ENCODE measurements at regions not wholly inside any gene's neighbourhood (a gene's known extent, or its start where the extent isn't known, plus 50 kb on each side); places are given as distances from the start of the nearest gene placed in this dataset.
"Not testable (repeated sequence)": the region's sequence is repeated elsewhere in the genome, so short reads cannot be mapped to it uniquely, and the experiment has no call there.

DNA sequence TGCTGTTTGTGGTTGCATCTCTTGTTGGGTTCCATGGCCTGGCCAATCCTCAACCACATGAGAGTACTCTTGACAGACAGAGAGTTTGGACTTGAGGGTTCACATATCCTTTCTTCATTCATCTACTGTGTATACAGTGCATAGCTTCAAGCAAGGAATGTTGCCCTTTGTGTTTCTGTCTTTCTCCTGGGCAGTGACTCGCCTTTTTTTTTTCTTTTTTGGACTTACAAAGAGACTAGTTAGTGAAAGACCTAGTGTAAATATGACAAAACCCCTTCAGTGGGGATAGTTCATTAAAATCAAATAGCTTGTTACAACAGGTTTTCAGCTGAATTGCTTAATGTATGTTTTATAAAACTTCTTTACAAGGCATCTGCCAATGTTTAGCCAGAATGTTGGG lies 290.2 kb downstream of the FGFR2 start:
- no peak for DNase-seq

DNA sequence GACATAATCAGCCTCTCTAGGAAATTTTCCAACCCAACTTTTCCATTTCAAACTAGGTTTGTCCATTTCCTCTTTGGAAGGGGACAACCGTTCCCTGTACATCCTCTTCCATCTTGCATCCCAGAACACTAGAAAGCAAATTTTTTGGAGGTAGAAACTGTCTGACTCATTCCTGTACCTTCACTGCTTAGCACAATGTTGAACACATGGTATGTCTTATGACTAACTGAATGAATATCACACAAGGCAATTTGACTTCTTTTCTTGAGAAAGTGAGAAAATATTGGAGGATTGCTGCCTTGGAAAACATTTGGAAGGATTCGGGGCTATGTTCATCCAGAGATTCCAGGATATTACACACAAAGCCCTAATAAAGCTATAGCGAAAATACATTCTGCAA lies 289.1 kb downstream of the FGFR2 start:
- DNase-seq: no peak

DNA sequence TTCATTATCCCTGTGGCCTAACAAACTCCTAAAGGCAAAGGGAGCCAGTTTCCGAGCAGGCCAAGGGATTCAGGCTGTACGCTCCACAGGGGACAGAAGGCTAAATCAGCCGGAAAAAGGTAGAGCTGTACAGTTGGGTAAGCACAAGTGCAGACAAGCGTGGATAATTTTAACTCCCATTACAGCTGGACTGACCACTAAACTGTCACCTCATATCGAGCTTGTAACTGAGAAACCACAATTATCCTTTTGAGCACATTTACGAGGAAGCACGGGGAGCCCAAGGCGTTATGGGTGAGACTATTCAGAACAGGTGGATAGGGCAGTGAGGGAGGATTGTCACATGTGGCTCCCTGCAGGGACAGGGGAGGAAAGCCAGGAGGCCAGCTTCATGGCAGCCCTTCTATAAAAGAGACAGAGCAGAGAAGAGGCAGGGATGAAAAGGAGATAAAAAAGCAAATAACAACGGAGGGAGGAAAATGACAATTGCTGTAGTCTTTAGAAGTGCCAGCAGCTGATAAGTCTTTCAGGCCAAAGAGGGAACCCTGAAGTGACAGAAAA lies 288.0 kb downstream of the FGFR2 start:
- DNase-seq: no peak

DNA sequence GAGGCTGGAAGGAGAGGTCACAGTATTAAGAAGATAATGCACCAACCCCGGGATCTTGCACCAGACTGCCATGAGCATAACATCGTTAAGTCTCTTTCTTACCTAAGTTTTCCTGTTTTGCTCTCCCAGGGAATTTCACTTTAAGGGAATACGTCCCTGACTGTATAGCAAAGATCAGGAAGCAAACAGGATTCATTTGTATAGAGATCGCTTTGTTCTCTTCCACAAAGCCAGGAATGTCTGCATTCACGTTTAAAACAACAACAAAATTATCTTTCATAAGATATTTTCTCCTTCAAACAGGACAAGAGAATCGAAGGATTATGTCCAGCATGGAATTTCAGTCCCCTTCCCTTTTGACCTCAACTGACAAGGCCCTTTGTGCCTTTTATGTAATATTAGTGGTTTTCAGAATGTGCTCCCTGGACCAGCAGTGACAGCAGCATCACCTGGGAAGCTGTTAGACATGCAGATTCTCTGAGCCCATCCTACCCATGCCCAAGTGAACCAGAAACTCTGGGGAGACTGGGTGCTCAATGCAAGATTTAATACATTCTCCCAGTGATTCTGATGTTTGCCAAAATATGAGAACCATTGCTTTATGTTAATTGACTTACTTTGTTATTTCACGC lies 286.3 kb downstream of the FGFR2 start:
- DNase-seq: no peak

DNA sequence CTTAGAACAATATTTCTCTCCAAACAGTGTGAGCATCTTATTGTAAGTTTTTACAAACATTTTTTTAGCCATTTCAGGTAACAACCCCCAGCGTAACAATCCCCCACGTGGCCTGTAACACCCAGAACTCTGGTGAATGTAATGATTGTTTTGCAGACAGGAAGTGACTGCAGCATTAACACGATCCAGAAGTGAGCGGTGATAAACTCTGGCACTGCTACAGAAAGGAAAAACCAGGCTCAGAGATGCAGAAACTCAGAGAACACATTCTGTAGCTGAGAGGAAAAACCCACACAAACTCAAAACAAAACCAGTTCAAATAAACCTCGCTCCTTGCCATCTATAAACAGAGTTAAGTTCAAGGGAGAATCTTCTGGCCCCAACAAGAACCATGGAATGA lies 285.7 kb downstream of the FGFR2 start:
- no peak for DNase-seq

DNA sequence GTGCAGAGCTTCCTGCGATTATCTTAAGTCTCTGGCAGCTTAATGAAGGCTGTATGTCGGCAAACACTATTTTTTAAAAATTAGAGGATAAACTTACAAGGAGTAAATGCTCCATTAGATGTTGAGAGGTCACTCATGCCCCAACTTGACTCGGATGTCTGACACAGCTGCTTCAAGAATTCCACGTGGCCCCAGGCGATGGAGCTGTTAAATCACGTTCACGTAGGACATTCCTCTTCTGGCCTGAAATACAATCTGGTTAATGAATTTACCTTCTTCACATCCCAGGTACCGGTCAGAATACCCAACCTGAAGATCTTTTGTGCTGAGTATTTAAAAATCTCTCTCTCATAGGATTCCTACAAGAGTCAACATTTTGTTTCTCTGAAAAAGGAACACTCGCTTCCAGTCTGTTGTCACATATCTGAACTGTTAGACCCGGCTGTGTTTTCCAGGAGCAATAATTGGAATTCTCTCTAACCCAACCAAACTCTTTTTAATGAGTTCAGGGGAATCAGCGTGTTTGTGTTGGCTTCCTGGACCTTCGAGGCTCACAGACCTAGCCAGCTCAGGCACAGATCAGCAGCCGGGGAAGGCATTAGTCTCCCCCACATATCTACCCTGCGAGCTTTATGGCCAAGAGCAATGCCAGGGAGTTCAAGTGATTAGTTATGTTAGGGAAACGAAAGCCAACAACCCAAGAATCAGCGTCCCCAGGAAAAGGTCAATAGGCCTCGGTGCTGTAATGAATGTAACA lies 284.9 kb downstream of the FGFR2 start:
- no peak for DNase-seq

DNA sequence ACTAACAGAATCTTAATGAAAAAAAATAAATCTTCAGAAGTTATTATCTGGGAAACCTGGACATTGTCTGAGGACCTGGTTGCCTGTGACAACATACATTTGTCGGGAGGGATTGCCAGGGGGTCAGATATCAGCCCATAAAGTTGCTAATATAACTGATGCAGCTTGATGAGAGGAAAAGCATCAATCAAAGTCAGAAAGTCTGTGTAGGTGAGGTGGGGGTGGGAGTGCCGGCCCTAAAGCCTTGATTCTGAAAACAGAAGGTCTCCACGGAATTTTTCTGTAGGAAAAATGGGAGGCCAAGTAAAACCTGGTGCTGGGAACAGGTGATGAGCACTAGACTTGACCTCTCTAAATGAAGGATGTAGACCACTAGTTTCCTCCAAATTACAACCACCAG lies 281.8 kb downstream of the FGFR2 start:
- DNase-seq: no peak

DNA sequence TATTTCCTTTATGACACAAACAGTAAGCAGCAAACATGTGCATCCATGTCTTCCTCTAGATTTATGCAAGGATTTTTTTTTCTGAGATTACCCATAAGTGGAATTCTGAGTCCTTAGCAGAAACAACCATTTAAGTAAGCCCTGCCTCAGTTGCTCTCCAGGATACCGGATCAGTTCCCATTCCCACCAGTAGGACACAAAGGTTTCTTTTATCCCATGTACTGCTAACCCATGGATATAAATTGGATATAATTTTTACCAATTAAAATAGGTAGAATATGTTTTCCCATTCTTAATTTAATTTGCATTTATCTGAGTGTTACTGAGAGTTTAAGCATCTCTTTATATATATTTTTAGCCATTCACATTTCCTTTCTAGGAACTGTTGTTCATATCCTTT lies 280.9 kb downstream of the FGFR2 start:
- DNase-seq: no peak

DNA sequence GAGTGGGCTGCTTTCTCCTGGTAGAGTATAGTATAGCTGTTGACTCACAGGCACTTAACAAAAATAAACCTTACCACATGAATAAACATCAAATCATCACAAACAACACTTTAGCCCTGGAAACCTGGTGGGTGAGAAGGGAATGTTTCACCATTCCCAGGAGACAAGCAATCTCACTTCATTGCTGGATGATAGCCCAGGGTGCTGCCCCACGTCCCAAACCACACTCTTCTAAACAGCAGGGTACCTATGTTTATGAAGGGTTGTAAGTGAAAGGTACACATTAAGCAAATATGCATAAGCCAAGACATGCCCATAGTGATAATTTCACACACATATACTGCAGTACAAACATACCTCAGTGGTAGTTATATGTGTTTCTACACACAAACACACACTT lies 276.2 kb downstream of the FGFR2 start:
- no peak for DNase-seq

DNA sequence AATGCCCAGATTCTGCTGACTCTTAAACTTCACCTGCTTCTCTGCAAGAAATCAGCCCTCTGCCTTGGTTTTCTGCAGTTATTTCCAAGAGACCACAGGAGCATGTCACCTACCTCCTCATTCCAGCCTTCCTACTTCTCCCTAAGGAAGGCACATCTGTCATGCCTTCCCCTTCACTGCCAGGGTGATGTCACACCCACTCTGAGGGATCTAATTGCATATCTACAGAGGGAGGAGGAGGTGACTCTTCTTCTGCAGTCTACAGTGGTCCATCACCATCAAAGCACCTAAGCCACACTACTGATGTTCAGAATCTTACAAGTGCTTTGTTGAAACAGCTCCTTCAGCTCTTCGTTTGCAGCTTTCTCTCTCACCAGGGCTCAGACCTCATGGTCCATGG lies 275.5 kb downstream of the FGFR2 start:
- no peak for DNase-seq

DNA sequence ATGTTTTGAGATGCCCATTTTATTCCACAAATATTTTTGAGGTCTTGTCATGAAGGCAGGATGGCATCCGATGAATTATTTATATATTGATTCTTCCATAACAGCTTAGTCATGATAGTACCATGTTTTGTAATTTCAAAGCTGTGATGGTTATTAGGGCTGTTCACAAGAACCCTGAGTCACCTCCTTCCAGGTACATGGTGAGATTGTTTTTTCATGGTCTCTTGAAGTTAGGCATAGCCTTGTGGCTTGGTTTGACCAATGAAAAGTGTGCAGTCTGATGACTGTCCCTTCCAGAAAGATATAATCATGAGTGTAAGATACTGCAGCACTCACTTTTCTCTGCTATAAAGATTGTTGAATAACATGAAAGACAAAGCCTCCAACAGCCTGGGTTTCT lies 274.8 kb downstream of the FGFR2 start:
- DNase-seq: no peak

DNA sequence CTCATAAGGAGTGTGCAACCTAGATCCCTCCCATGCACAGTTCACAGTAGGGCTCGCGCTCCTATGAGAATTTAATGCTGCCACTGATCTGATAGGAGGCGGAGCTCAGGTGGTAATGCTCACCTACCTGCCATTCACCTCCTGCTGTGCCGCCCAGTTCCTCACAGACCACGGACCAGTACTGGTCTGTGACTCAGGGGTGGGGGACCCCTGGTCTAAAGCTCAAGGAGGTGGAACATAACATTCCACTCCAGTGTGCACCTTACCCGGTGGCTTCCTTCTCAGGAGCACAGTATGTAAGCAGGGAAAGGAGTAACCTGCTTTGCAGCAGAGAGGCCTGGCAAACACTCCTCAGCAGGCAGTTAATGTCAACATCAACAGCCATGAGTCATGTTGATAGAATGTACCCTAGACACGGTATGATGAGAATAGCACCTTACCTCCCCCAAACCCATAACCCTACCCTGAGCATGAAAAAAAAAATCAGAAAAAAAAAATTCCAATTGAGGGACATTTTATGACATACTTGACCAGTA lies 273.5 kb downstream of the FGFR2 start:
- DNase-seq: no peak

DNA sequence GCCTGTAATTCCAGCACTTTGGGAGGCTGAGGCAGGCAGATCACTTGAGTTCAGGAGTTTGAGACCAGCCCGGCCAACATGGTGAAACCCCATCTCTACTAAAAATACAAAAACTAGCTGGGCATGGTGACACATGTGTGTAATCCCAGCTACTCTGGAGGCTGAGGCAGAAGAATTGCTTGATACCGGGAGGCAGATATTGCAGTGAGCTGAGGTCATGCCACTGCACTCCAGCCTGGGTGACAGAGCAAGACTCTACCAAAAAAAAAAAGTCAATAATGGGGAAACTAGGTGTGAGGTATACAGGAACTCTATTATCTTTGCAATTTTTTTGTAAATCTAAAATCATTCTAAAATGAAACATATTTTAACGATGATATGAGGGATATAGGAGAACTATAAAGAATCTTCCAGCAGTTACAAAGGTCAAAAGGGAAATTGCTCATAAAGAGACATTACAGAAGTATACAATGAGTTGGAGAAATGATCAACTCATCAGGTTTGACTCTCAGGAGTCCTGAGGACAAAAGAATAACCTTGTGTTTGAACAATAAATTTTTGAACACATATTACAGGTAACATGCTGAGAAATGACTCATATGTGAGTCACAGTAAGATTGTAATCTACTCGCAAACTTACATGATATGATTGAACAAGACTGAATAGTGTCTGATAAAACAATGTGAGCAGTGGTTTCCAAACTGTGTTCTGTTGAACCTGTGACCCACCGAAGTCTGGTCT lies 272.6 kb downstream of the FGFR2 start:
- DNase-seq: no peak

DNA sequence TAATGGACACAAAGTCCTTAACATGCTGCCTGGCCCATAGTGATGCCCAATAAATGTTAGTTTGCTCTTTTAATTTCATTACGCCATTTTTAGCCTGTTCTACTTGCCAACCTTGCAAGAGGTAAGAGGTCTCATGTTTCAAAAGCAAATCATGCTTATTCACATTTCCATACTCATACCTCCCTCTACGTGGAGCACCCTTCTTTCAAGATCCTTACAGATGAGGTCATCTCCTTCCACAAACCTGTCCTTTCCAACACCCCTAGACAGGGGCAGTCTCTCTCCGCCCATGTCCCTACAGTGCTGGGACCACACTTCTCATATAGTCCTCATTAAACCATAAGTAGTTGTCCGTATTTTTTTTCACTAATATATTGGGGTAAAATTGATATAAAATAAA lies 271.3 kb downstream of the FGFR2 start:
- no peak for DNase-seq

DNA sequence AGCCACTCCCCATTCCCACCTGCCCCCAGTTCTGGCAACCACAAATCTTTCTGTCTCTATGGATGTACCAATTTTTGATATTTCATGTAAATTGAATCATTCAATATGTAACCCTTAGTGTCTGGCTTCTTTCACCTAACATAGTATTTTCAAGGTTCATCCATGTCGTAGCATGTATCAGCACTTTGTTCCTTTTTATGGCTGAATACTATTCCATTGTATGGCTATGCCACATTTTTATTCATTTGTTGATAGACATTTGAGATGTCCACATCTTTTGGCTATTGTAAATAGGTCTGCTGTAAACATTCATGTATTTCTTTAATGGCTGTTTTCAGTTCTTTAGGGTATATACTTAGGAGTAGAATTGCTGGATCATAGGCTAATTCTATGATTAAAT lies 270.5 kb downstream of the FGFR2 start:
- DNase-seq: no peak

DNA sequence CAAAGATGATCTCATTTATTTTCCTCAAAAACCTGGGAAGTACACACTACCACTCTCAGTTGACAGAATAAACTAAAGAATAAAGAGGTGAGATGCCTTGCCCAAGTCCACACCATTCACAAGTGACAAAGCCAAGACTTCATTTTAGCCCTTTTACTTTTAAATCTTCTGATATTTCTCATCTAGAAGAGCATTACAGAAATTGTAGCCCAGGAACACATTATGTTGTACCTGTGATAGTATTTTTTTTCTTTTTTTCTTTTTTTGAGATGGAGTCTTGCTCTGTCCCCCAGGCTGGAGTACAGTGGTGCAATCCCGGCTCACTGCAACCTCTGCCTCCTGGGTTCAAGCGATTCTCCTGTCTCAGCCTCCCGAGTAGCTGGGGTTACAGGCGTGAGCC lies 268.6 kb downstream of the FGFR2 start:
- not testable (repeated sequence) for DNase-seq

DNA sequence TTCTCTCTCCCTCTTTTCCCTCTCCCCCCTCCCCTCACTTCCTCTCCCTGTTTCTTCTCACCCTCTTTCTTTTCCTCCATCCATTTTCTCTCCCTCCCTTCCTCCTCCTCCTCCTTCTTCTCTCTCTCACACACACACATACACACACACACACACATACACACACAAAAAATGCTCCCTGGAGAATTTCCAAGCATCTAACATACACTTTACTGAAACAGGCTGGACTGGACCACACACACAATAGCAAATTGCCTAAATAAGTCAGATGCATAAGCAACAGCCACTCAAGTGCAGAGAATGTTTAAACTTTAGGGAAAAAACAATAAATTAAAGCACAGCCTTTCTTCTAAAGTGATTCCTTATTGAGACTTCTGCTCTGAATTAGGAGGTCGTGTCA lies 267.7 kb downstream of the FGFR2 start:
- DNase-seq: no peak

DNA sequence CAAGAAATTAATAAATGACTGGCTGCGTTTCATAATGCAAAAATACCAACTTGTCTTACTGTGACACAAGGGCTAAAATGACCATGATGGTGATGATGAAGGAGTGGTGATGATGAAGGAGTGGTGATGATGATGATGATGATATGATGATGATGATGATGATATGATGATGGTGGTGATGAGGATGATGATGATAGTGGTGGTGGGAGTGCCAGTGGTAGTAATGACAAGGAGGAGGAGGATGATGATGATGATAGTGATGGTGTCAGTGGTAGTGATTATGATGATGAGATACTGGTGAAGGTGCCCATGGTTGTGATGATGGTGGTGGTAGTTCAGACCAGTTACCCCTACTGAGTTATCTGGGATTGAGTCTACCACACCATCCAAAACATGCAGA lies 265.9 kb downstream of the FGFR2 start:
- DNase-seq: no peak

DNA sequence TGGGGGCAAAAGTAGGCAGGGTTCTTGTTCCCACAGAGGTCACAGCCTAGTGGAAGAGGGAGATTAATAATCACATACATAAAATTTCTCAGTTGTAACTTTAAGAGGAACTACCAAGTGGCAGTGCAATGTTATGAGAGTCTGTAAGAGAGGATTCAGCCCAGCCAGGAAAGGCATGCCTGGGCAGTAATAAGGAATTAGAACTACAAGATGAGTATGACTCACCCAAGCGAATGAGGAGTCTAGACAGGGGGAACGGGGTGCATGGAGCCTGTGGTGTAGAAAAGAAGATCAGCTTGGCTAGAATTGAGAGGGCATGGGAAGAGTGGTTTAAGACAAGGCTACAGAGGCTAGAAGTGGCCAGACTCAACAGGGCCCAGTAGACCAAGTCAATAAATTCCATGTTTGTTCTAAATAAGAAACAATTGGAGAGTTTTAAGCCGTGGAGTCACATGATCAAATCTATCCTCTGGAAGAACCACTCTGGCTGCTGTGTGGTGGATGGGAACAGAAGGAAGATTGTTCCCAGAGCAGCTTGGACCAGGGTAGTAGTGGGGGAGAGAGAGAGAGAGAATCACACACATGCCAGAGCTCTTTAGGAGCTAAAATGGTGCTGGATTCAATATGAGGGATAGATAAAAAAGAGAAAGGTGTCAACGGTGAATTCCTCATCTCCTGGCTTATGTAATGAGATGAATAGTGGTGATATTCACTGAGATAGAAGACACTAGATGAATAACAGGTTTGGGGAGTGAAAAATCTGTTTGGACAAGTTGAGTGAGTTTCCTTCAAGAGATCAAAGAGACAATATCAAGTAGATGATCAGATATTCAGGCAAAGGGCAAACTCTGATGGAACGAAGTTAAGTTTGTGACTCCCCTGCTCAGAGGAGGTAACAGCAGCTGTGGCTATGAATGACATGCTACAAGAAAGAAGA lies 265.1 kb downstream of the FGFR2 start:
- no peak for DNase-seq

DNA sequence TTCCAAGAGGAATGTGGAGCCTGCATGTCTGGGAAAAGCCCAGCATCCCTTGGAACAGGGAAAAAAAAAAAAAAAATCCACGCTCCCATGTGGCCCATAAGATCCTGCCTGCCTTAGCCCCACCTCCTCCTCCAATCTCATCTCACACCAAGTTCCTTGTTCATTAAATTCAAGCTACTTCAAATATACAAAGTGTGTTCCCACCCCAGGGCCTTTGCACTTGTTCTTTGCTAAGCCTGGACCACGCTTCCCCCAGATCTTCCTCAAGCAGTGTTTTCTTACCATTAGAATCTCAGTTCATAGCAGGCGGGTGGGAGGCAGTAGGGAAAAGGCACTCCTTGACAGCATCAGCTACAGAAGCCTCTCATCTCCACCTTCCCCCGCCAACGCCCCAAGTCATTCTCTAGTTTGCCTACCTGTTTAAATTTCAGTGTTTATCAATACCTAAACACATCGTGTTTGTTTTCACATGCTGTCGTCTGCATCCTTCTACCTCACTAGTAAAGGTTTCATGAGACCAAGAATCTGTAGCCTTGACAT lies 262.8 kb downstream of the FGFR2 start:
- DNase-seq: no peak

DNA sequence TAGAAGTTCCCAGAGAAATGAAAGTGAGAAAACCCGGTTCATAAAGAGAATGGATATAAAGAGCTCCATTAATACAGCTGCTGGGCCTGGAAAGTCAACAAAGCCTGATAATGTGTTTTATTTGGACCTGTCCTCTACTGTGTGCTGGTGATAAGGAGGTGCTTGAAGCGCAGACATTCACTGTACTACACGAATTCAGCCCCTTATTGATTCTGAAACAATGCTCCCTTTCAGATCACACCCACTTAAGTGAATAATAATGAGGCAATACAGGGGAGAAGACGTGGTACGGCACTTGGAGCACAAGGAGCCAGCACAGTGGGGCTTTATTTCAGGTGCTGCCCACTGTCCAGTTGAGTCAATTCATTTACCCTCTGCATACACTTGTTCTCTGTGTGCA lies 260.8 kb downstream of the FGFR2 start:
- no peak for DNase-seq

Measured in CD4-positive, alpha-beta T cell treated with Interleukin-6 for 4 hours (primary cell).